Upper lobe of right lung (tissue), 1 donor: ENCODE measurements at regions not wholly inside any gene's neighbourhood (a gene's known extent, or its start where the extent isn't known, plus 50 kb on each side); places are given as distances from the start of the nearest gene placed in this dataset.

Experiments
- ATAC-seq: fragments of 200-7000 bp; cut with Tn5 transposase; one replicate; pipeline ENCODE4 v1.9.1; 2020; ENCODE audit warnings: mild to moderate bottlenecking, moderate library complexity
- DNase-seq: peaks from one replicate; pipeline ENCODE4 v3.0.0-alpha.2; 2020
- H3K27ac ChIP-seq: fragments of 200-600 bp; one replicate; pipeline ENCODE4 v1.8.0; 2022
- H3K27me3 ChIP-seq: fragments of 200-600 bp; one replicate; pipeline ENCODE4 v1.8.0; 2022; ENCODE audit warnings: mild to moderate bottlenecking
- H3K36me3 ChIP-seq: fragments of 200-600 bp; one replicate; pipeline ENCODE4 v1.8.0; 2022
- H3K4me1 ChIP-seq: fragments of 200-600 bp; one replicate; pipeline ENCODE4 v1.8.0; 2022
- H3K4me3 ChIP-seq: fragments of 200-600 bp; one replicate; pipeline ENCODE4 v1.8.0; 2022; ENCODE audit warnings: mild to moderate bottlenecking
- H3K9me3 ChIP-seq: fragments of 200-600 bp; one replicate; pipeline ENCODE4 v1.8.0; 2022
- CTCF ChIP-seq: fragments of 200-600 bp; IDR thresholded peaks from one replicate; pipeline ENCODE4 v1.8.0; 2022; ENCODE audit warnings: antibody characterized with exemption
- intact Hi-C: fragments of 100-400 bp; cut with DNase I; formaldehyde crosslinking; loops from one replicate; pipeline ENCODE4 v1.11.0; 2022
- donor health status: DM: no; HTN: yes; CAD: no; lungs with severe emphysema.

GRCh38 chr1:29506678-29507225 lies 270.4 kb downstream of the PTPRU start:
- peaks cover 7% of the 10 kb centered on the region for H3K27me3 ChIP-seq
- no peak overlapping the region for H3K4me3 ChIP-seq
- DNase-seq (no peak), ATAC-seq (no peak)
- H3K27ac ChIP-seq: no peak overlapping the region
- no peaks in the 10 kb centered on the region for H3K36me3 ChIP-seq
- no peak for TF ChIP-seq CTCF
- intact Hi-C loops: no loop called here
- no peaks in the 10 kb centered on the region for H3K9me3 ChIP-seq
- H3K4me1 ChIP-seq: no peaks in the 10 kb centered on the region

DNA sequence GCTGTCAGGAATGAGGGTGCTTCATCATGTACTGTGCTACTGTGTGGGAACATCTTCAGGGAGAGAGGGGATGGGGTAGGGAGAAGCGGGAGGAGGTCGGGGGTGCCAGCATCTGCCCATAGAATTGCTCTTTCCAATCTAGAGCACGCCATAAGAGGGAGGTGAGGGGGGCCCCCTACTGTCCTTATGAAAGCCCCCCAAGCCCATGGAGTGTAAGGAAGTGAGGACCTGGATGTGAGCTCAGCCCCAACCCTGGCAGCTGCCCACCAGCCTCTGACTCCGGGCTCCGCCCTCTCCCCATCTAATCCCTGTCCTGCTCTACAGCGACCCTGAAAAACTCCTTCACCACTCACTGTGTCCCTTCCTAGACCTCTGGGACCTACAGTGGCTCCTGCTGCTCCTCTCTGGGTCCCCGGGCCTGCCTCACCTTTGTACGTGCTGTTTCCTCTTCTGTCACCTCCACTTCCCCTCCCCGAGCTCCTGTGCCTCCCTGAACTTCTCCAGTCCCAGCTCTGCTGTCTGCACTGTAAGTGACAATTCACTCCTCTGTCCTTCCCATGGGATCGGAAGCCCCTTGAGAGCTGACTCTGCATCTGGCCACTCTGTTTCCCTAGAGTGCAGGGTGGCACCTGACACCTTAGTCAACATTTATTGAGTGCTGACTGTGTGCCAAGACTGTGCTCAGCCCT lies 269.4 kb downstream of the PTPRU start:
- intact Hi-C loops: no loop called here
- Histone ChIP-seq H3K4me1 (no peaks in the 10 kb centered on the region), H3K27ac (no peak overlapping the region), H3K36me3 (no peaks in the 10 kb centered on the region), H3K4me3 (no peak overlapping the region), H3K9me3 (no peaks in the 10 kb centered on the region), H3K27me3 (peaks cover 7% of the 10 kb centered on the region)
- DNase-seq (no peak), ATAC-seq (no peak)
- no peak for TF ChIP-seq CTCF

DNA sequence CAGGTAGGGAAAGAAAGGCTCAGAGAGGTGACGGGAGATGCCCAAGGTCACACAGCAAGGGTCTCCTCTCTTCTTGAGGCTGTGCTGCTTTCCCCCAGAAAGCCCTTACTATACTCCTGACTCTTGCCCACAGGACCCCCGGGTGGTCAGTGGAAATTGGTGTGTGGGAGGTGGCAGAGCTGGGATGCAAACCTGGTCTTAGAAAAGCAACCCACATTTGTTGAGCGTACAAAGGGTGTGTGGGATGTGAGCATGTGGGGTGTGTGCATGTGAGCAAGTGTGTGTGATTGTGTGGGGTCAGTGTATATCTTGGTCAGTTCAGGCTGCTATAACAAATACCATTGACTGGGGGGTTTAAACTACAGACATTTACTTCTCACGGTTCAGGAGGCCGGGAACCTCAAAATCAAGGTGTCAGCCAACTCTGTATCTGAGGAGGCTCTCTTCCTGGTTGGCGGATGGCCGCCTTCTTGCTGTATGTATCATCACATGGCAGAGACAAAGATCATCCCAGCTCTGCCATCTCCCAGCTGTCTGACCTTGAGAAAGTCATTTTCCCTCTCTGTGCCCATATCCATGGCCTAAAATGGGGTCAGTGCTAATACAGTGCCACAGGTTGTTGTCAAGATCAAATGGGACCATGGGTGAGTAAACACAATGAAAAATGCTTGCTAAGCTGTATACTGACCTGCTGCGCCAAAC lies 268.5 kb downstream of the PTPRU start:
- Histone ChIP-seq H3K4me1 (no peaks in the 10 kb centered on the region), H3K9me3 (no peaks in the 10 kb centered on the region), H3K36me3 (no peaks in the 10 kb centered on the region), H3K27ac (no peak overlapping the region), H3K27me3 (peaks cover 7% of the 10 kb centered on the region), H3K4me3 (no peak overlapping the region)
- no peak for ATAC-seq
- no peak for DNase-seq
- intact Hi-C loops: no loop called here
- TF ChIP-seq CTCF: no peak

- DNase-seq (no peak), ATAC-seq (no peak)
- Histone ChIP-seq H3K4me1 (no peaks in the 10 kb centered on the region), H3K36me3 (no peaks in the 10 kb centered on the region), H3K4me3 (no peak overlapping the region), H3K9me3 (no peaks in the 10 kb centered on the region), H3K27me3 (peaks cover 7% of the 10 kb centered on the region), H3K27ac (no peak overlapping the region)
- intact Hi-C loops: no loop called here
- no peak for TF ChIP-seq CTCF
These were observed 267.9 kb downstream of the PTPRU start for GRCh38 chr1:29504196-29504595.

GRCh38 chr1:29502911-29503840 lies 266.9 kb downstream of the PTPRU start:
- Histone ChIP-seq H3K4me3 (no peak overlapping the region), H3K9me3 (no peaks in the 10 kb centered on the region), H3K36me3 (no peaks in the 10 kb centered on the region), H3K4me1 (no peaks in the 10 kb centered on the region), H3K27ac (no peak overlapping the region), H3K27me3 (peaks cover 7% of the 10 kb centered on the region)
- no peak for TF ChIP-seq CTCF
- DNase-seq (no peak), ATAC-seq (no peak)
- intact Hi-C loops: no loop called here
